Keratinocyte (primary cell): ENCODE measurements at regions not wholly inside any gene's neighbourhood (a gene's known extent, or its start where the extent isn't known, plus 50 kb on each side); places are given as distances from the start of the nearest gene placed in this dataset.

ENCODE experiments used
- CTCF ChIP-seq, 3 experiments: IDR thresholded peaks in 1 of 3; conservative IDR thresholded peaks in 1 of 3; optimal IDR thresholded peaks in 1 of 3; 2 replicates in 2 of 3; 3 replicates in 1 of 3; pipeline versions ENCODE3 to v1.5.1; 2011; ENCODE audit warnings: low read length in 3 of 3, mild to moderate bottlenecking in 3 of 3, moderate library complexity in 2 of 3, control low read depth in 1 of 3, inconsistent platforms in 1 of 3; ENCODE audit not compliant: insufficient read depth in 2 of 3; ENCODE audit errors: extremely low read depth in 1 of 3
- EZH2 ChIP-seq: IDR thresholded peaks from one replicate; pipeline ENCODE4 v1.6.1; 2012; ENCODE audit warnings: inconsistent platforms, mild to moderate bottlenecking, low read length, moderate library complexity

- TF ChIP-seq CTCF (optimal IDR thresholded peaks at IDR 0.05 in 1 of 3, IDR thresholded peaks at IDR 0.05 in 1 of 3, conservative IDR thresholded peaks at IDR 0.05 in 1 of 3; ENCODE audit: extremely low read depth in 1 of 3, insufficient read depth in 2 of 3, low read length in 3 of 3) (no peak), EZH2 (no peak)
These were observed 116.8 kb upstream of the GLI2 start for GRCh38 chr2:120618830-120619229.
